Hematopoietic multipotent progenitor cell (in vitro differentiated cells): ENCODE measurements at regions not wholly inside any gene's neighbourhood (a gene's known extent, or its start where the extent isn't known, plus 50 kb on each side); places are given as distances from the start of the nearest gene placed in this dataset.

Experiments
- DNase-seq, 3 donors: peaks; one replicate each; pipeline ENCODE4 v3.0.0-alpha.2; 2011 to 2015; ENCODE audit warnings: low read depth in 2 of 3, low spot score in 2 of 3

GRCh38 chr5:74332006-74332405 is 308.5 kb downstream of the ENC1 start:
- no peak for DNase-seq

GRCh38 chr5:74328221-74328630 is 312.3 kb downstream of the ENC1 start:
- DNase-seq: no peak

DNA sequence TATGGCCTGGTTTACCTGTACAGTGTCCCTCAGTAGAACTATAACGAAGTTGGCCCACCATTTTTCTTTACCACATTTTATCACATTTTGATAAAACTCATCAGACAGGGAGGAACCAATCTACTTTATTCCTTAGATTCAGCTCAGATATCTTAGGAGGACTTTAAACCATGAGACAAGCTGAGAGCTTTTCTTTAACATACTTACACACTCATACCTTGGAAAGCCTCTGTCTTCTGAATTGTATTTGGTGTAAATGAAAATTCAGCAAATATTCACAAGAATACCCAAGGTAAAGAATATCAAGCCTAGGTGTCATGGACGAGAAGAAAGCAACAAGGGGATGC is 313.2 kb downstream of the ENC1 start:
- DNase-seq: no peak

DNA sequence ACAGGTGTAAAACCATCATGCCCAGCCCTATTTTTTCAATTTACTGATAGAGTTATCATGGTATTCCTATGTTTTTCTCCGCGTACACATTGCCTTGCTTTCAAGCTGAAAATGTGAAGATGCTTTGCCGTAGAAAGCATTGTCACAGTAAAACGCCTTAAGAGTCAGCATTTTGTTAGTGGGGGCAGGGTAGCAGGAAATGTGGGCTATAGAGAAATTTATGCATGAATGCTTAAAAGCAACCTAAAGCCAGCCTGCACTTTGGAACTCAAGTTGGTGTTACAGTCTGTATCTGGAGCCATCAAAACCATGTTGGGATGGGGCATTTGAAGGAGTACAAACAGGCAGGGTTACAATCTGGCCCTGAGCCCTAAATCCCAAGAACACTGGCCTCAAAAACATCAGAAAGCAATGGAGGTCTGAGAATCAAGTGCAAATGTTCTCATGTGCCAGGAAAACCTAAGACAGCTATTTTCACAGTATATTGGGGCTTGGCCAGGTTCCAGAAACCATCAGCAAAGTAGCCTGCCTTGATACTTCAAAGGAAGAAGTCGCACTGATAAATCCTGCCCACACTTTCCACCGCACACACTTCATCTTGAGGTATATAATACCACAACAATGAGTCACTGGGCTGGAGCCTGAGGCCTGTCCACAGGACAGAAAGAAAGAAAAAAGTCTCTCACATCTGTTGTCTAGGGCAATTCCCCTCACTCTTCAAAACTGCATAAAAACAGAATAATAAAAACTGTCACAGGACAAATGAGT is 313.8 kb downstream of the ENC1 start:
- peak in 2 of 3 donors; percentile 91 to 94 for DNase-seq

GRCh38 chr5:74325866-74326265 is 314.7 kb downstream of the ENC1 start:
- DNase-seq: no peak

DNA sequence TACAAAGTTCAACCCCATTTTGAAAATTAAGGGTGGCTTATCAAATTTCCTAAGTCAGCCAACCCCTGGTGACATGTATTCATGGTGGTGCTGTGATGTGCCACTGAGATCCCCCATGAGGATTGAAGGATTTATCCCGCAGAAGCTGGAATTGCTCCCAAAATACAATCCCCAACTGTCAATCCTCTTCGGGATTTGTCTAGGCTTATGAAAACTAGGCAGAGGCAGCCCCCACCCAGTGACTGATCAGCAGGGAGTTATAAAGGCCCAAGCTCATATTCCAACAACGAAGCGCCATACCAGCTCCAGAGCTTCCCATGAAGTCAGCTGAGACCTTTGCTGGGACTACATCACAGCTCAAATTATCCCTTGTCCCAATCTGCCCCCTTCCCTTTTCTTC is 316.0 kb downstream of the ENC1 start:
- no peak for DNase-seq

DNA sequence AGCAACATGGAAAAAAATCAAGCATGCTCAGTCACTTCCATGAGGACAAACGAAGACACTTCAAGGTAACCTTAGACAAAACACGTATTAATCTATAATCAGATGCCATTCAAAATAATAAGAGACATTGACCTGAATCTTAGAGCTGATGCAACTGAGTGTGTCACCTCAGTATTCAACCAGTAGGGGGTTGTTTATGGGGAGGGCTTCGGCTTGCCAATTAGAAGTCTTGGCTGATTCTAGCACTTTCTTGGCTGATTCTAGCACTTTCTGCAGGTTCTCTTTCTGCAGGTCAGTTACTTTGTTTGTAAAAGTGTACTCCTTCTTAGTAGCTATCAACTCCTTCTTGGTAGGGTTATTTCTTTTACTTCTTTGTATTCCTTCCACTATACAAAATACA is 317.6 kb downstream of the ENC1 start:
- no peak for DNase-seq

DNA sequence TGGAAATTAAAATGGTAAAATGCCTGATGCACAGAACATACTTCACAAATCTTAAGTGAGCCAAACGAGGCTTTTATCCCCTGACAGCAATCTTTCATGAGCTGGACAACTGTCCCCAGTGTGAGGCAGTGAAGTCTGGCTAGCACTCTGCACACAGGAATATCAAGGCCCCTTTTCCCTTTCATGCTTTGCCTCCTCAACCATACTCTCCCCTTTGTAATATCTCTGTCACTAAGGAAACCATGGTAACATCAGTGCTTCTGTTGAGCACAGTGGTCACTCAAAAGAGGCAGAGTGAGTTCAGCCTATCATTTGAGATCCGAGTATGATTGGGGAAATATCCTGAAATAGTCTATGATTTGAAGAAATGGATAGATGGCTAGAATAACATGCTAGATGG is 318.3 kb downstream of the ENC1 start:
- DNase-seq: no peak

- no peak for DNase-seq
These were observed 319.2 kb downstream of the ENC1 start for GRCh38 chr5:74321326-74321725.

GRCh38 chr5:74320526-74320925 is 320.0 kb downstream of the ENC1 start:
- DNase-seq: no peak

DNA sequence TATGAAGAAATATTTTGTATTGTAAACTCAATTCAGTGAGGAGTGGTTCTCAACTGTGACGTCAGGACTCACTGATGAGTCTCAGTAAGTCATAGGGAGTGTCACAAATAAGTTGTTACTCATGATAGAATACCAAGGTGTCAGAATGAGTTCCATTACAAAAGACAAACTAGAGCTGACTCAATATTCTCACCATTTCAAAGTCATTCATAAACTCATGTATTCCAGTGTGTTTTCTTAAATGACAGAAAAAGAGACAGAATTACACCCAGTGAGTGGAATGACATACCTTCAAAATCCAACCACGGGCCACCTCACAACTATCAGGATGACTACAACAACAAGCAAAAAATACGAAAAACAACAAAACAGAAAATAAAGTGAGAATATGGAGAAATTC is 321.5 kb downstream of the ENC1 start:
- no peak for DNase-seq

GRCh38 chr5:74316064-74316603 is 324.4 kb downstream of the ENC1 start:
- peak in 2 of 3 donors; percentile 35 to 47 for DNase-seq

DNA sequence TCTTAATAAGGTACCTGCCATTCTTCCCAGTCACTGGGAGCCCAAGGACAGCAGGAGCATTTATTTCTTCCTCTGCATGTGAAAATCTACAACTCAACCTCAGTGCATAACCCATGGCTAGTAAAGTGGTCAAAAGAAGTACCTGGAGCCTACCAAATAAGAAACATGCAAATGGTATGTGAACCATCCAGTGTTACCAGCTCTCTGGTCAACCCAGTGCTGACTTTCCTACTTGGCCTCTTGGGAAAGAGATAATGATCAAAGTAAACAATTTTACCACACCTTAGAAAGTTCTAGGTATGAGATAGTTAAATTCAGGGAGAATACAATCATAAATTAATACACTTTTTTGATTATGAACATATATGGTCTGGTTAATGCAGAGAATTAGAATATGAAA is 325.6 kb downstream of the ENC1 start:
- DNase-seq: no peak

GRCh38 chr5:74313896-74314295 is 326.6 kb downstream of the ENC1 start:
- DNase-seq: no peak

DNA sequence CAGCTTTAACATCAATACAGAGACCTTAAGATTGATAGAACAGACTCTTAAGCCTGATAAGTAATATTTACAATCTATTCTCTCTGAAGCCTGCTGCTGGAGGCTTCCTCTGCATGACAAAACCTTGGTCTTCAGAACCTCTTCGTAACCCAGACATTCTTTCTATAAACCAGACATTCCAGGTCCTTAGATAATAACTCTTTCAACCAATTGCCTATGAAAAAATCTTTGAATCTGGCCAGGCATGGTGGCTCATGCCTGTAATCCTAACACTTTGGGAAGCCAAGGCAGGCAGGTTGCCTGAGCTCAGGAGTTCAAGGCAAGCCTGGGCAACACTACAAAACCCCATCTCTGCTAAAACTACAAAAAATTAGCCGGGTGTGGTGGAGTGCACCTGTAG is 327.8 kb downstream of the ENC1 start:
- no peak for DNase-seq

GRCh38 chr5:74311961-74312360 is 328.6 kb downstream of the ENC1 start:
- no peak for DNase-seq

DNA sequence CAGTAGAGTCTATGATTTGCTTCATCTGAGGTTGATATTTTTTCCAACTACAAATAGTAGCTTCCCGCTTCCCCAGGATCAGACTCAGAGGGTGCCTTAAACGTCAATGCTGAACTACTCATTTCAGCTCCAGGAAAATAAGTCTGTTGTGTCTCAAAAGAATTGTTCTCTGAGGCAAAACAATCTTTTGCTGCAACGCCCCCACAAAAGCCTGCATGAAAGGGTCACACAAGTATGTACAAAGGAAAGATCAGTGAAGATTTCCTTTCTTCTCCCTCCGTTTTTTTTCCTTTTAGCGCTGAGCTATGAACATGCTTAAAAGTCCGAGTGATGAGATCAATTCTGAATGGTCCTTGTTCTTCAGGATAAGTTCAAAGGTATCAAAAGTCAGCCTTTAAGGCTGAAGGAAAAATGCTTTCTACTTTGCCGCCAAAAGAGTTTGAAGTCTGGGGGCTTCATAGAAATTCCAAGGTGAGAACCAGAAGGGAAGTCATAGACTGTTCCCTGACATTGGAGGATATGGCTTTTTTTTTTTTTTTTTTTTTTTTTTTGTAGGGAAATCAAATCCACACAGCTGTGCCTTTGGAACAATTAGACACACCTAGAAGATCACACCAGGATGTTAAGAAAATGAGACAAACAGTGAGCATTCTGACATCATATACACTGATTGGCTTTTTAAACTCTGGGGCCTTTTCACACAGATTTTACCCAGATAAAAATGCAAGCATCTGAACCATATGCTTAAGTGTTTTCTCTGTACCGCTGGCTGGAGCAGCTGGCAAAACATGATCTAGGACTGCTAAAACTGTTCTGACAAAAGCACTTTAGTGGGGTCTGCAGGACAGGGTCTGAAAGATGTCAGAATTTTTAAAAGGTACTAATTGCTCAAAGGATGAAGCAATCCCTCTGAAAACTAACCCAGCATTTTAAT is 329.3 kb downstream of the ENC1 start:
- no peak for DNase-seq

DNA sequence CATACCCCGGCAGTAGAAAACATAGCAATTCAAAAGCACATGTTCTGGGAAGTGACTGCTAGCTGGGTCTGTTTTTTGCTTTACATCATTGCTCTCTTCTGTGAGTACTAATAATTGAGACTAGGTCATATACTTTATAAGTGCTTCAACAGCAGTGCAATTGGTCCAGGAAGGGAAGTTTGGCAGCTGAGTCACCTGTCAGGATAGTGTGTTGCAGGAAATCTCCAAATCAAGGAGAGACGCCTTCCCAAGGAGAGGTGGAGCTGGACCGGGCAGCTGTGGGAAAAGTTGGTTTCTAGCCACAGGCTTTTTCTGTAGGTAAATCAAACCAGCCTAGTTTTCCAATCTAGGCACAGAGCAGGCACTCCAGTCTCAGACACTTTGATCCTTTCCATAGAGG is 330.1 kb downstream of the ENC1 start:
- no peak for DNase-seq

DNA sequence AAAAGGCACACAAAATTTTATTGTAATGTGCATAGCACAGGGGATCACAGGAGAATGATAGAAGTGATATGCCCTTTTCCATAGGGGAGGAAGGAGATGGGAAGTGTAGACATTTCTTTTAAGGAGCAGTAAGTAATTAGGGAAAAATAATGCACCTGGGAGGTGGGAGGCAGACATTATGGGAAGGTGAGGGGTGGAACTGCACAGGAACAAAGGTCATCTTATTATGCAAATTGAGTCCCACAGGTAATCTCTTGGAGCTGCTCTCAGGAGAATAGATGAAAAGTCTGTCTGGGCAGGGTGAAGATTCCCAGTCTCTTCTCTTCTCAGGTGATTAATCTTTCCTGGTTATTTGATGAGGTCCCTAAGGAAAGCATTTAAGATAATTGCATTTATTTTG is 331.5 kb downstream of the ENC1 start:
- no peak for DNase-seq

GRCh38 chr5:74306845-74307244 is 333.7 kb downstream of the ENC1 start:
- no peak for DNase-seq

- DNase-seq: no peak
These were observed 336.0 kb downstream of the ENC1 start for GRCh38 chr5:74304536-74304935.

DNA sequence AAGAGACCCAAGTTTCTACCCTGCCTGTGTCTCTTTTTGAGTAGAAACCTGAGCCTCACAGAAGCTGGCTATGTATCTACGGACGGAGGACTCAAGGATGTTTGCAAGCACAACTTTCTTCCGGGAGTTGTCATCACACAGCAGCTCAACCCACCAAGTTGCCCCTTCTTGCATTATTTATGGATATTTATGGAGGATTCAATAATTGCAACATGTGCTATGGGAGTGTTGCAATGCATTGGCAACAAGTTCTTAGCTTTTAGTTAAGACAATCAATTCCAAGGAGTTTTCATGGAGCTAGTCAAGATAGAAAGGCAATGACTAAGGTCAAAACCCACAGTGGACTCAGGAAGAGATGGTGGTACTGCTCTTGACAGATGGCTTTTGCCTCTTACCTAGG is 336.9 kb downstream of the ENC1 start:
- DNase-seq: no peak
